HEK293T (cell line): ENCODE measurements at regions not wholly inside any gene's neighbourhood (a gene's known extent, or its start where the extent isn't known, plus 50 kb on each side); places are given as distances from the start of the nearest gene placed in this dataset.

Experiments used
- BHLHE40 ChIP-seq: fragments of 450-650 bp; IDR thresholded peaks from 2 replicates; pipeline ENCODE4 v1.6.1; 2016; ENCODE audit warnings: mild to moderate bottlenecking, moderate library complexity, borderline replicate concordance
- CTBP1 ChIP-seq: fragments of 450-650 bp; IDR thresholded peaks from 2 replicates; pipeline ENCODE4 v1.6.1; 2016; ENCODE audit warnings: borderline replicate concordance
- ELF4 ChIP-seq: fragments of 450-650 bp; IDR thresholded peaks from 2 replicates; pipeline ENCODE4 v1.6.1; 2017; ENCODE audit warnings: antibody characterized with exemption
- FOXA1 ChIP-seq: fragments of 450-650 bp; IDR thresholded peaks from 2 replicates; pipeline ENCODE4 v1.6.1; 2016; ENCODE audit warnings: mild to moderate bottlenecking
- FOXK2 ChIP-seq: fragments of 450-650 bp; IDR thresholded peaks from 2 replicates; pipeline ENCODE4 v1.6.1; 2016; ENCODE audit warnings: mild to moderate bottlenecking
- FOXM1 ChIP-seq: fragments of 450-650 bp; IDR thresholded peaks from 2 replicates; pipeline ENCODE4 v1.6.1; 2017; ENCODE audit warnings: mild to moderate bottlenecking, borderline replicate concordance
- PKNOX1 ChIP-seq: fragments of 450-650 bp; IDR thresholded peaks from 2 replicates; pipeline ENCODE4 v1.6.1; 2016
- SP1 ChIP-seq: fragments of 450-650 bp; IDR thresholded peaks from 2 replicates; pipeline ENCODE4 v1.6.1; 2017
- SUZ12 ChIP-seq: fragments of 450-650 bp; IDR thresholded peaks from 2 replicates; pipeline ENCODE4 v1.6.1; 2016; ENCODE audit warnings: mild to moderate bottlenecking

DNA sequence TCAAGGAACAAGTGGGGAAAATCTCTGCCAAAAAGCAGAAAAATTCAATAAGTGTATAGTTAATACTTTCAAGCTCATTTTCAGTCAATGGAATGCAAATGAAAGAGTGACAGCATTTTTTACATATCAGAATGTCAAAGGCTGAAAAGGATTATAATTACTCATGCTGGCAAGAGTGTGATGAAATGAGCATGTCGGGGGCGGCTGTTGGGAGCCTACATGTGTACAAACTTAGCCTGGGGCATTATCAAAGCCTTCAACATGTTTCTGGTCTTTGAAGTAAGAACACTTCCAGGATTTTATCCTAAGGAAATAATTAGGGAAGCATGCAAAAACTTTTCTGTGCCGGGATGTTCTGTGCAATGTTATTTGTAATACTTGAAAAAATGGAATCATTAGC lies 221.7 kb upstream of the LYZL1 start:
- TF ChIP-seq BHLHE40 (no peak), FOXK2 (no peak), SP1 (no peak), FOXM1 (no peak), SUZ12 (no peak), ELF4 (no peak), CTBP1 (no peak), FOXA1 (no peak), PKNOX1 (no peak)
